ENCODE measurements at regions not wholly inside any gene's neighbourhood (a gene's known extent, or its start where the extent isn't known, plus 50 kb on each side); places are given as distances from the start of the nearest gene placed in this dataset.
"Not testable (repeated sequence)": the region's sequence is repeated elsewhere in the genome, so short reads cannot be mapped to it uniquely, and the experiment has no call there.

GRCh38 chr9:117851836-117852461 is 147.7 kb downstream of the TLR4 start:
- DNase-seq (ENCODE audit: low read depth in 4 of 4, low spot score in 2 of 4) = not testable (repeated sequence)

GRCh38 chr9:117858561-117858960 is 154.4 kb downstream of the TLR4 start:
- no peak for DNase-seq (ENCODE audit: low read depth in 4 of 4, low spot score in 2 of 4)

- no peak for DNase-seq (ENCODE audit: low read depth in 4 of 4, low spot score in 2 of 4)
These were observed 156.6 kb downstream of the TLR4 start for GRCh38 chr9:117860849-117861248.

DNA sequence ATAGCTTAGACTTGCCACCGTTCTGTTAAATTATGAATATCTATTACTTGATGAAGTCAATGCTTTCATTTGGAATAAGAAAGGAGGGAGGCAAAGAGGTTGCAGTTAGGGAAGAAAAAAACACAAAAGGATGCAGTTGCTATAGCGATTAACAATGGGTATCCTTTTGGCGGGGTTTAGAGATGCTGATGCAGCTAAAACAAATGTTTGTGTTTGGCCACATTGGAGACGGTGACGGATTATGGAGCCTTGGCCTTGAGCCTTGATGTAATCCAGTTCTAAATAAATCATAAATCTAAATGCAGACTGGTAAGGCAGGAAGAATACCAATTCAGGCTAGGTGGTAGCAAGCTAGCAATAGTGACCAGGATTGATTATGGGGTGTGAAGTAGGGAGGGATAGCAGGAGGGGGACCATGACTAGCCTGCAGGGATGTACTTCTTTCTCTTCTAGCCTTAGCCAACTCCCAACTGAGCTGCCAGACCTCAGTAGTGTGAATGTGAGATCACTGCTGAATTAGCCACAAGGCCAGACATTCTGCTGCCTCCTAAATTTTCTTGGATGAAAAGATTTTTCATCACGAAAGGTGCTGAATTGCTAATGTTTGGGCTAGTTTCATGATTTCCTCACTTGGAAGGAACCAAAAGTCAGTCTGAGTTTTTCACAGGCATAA is 160.3 kb downstream of the TLR4 start:
- no peak for DNase-seq (ENCODE audit: low read depth in 4 of 4, low spot score in 2 of 4)

DNA sequence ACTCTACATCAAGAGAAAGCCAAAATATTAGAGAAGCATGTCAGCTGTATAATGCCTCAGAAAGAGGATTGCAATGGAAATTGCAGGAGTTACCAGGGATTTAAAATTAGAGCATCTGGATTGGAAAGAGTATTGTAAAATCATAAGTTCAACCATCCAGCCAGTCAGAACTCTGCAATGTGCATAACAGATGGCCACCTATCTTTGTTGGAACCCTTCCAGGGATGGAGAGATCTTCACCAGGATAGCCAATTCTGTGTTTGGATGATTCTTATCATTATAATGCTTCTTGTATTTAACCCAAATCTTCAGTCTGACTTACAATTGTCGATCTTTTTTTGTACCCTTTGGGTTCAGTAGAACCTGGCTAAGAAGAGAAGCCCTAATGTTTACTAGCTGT is 164.4 kb downstream of the TLR4 start:
- DNase-seq (ENCODE audit: low read depth in 4 of 4, low spot score in 2 of 4) = no peak

- DNase-seq (ENCODE audit: low read depth in 4 of 4, low spot score in 2 of 4) = no peak
These were observed 165.1 kb downstream of the TLR4 start for GRCh38 chr9:117869287-117869686.

GRCh38 chr9:117869712-117870111 is 165.5 kb downstream of the TLR4 start:
- DNase-seq (ENCODE audit: low read depth in 4 of 4, low spot score in 2 of 4) = no peak

DNA sequence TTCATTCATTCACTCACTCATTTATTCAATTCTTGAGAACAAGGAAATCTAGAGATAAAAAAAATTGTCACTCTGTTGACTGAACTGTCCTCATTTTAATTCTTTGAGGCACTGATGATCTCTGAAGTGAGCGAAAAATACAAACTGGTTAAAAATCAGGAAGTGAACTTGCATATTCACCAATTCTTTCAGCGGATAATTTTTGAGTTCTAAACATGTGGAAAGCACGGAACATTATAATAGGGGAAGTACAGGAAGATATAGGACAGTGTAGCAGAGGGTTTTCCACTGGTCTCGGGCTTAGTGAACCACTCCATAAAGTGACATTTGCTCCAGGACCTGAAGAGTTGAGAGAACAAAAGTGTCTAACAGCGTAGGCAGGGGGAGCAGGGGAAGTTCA is 169.5 kb downstream of the TLR4 start:
- no peak for DNase-seq (ENCODE audit: low read depth in 4 of 4, low spot score in 2 of 4)

- DNase-seq (ENCODE audit: low read depth in 4 of 4, low spot score in 2 of 4) = no peak
These were observed 171.7 kb downstream of the TLR4 start for GRCh38 chr9:117875886-117876285.

GRCh38 chr9:117882171-117882570 is 178.0 kb downstream of the TLR4 start:
- DNase-seq (ENCODE audit: low read depth in 4 of 4, low spot score in 2 of 4) = no peak

GRCh38 chr9:117886616-117887015 is 182.4 kb downstream of the TLR4 start:
- DNase-seq (ENCODE audit: low read depth in 4 of 4, low spot score in 2 of 4) = no peak

- DNase-seq (ENCODE audit: low read depth in 4 of 4, low spot score in 2 of 4) = no peak
These were observed 183.2 kb downstream of the TLR4 start for GRCh38 chr9:117887383-117887782.

- DNase-seq (ENCODE audit: low read depth in 4 of 4, low spot score in 2 of 4) = no peak
These were observed 183.7 kb downstream of the TLR4 start for GRCh38 chr9:117887941-117888340.

- DNase-seq (ENCODE audit: low read depth in 4 of 4, low spot score in 2 of 4) = no peak
These were observed 199.2 kb downstream of the TLR4 start for GRCh38 chr9:117903453-117903852.

- DNase-seq (ENCODE audit: low read depth in 4 of 4, low spot score in 2 of 4) = no peak
These were observed 202.6 kb downstream of the TLR4 start for GRCh38 chr9:117906763-117907162.

GRCh38 chr9:117907420-117907819 is 203.2 kb downstream of the TLR4 start:
- no peak for DNase-seq (ENCODE audit: low read depth in 4 of 4, low spot score in 2 of 4)

- DNase-seq (ENCODE audit: low read depth in 4 of 4, low spot score in 2 of 4) = no peak
These were observed 212.1 kb downstream of the TLR4 start for GRCh38 chr9:117916291-117916690.

DNA sequence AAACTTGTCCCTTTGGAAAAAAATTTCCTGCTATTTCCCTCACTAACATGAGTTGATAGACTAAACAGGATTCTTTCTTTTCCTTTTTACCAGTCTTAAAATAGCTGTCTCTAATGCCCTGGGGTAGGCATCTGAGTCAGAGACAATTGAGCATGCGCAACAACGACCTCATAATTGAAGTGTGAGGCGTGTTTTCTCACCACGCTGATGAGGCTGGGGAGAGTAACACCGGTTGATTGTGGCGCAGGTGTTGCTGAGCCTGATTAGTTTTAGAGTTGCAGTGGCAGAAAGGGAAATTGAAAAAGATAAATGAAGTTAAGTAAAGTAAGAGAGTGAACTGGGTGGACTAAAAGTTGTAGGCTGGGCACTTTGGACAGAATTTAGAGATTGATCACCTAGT is 213.7 kb downstream of the TLR4 start:
- no peak for DNase-seq (ENCODE audit: low read depth in 4 of 4, low spot score in 2 of 4)

GRCh38 chr9:117919538-117919937 is 215.3 kb downstream of the TLR4 start:
- DNase-seq (ENCODE audit: low read depth in 4 of 4, low spot score in 2 of 4) = no peak

- DNase-seq (ENCODE audit: low read depth in 4 of 4, low spot score in 2 of 4) = no peak
These were observed 221.9 kb downstream of the TLR4 start for GRCh38 chr9:117926031-117926658.

DNA sequence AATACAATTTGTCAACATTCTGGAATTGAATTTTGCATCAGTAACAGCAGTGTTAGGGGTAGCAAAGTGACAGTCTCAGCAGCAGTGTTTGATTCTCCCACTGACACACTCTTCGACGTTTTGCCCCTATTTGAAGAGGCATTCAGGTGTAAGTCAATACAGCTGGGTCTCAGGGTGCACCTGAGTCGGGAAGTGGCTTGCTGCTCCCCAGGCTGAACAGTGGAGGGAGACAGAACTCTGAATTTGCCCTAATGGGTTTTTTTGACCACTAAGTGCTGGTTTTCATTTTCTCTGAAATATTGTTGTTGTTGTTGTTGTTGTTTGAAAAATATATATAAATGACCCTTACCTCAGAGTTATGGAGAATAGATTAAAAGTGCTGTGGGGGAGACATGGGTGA is 223.2 kb downstream of the TLR4 start:
- no peak for DNase-seq (ENCODE audit: low read depth in 4 of 4, low spot score in 2 of 4)

GRCh38 chr9:117929868-117930267 is 225.7 kb downstream of the TLR4 start:
- no peak for DNase-seq (ENCODE audit: low read depth in 4 of 4, low spot score in 2 of 4)
